Dedifferentiated amniotic fluid mesenchymal stem cell (primary cell): ENCODE measurements at regions not wholly inside any gene's neighbourhood (a gene's known extent, or its start where the extent isn't known, plus 50 kb on each side); places are given as distances from the start of the nearest gene placed in this dataset.
"Not testable (repeated sequence)": the region's sequence is repeated elsewhere in the genome, so short reads cannot be mapped to it uniquely, and the experiment has no call there.

Experiments
- DNase-seq: peaks from one replicate; pipeline ENCODE4 v3.0.0-alpha.2; 2016; ENCODE audit errors: extremely low spot score

DNA sequence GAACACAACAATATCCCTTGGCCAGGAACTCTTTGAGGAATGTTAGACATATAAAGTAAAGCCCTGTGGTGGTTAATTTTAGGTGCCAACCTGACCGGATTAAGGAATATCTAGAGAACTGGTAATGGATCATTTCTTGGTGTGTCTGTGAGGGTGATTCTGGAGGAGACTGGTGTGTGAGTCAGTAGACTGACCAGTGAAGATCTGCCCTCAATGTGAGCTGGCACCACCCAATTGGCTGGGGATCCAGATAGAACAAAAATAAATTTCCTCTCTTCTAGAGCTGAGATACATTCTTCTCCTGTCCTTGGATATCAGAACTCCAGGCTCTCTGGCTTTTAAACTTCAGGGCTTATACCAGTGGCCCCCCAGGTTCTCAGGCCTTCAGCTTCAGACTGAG, 56.2 kb upstream of the TNPO1 start:
- DNase-seq, result peak; percentile 16

DNA sequence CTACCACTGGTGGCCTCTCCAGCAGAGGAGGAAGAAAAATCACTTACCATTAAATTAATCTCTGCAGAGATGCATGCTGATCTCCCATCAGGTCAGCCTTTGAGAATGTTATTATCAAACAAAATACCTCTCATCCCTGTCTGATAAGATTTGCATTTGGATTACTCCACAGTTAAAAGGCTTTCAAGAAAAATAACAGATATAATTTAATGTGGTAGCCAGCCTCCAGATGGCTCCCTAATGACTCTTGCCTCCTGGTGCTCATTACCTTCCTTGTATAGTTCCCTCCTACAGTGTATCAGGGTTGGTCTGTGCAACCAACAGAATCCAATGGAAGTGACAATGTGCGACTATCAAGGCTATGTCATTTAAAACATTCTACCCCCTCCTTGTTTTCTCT, 63.6 kb upstream of the TNPO1 start:
- DNase-seq, result no peak

DNA sequence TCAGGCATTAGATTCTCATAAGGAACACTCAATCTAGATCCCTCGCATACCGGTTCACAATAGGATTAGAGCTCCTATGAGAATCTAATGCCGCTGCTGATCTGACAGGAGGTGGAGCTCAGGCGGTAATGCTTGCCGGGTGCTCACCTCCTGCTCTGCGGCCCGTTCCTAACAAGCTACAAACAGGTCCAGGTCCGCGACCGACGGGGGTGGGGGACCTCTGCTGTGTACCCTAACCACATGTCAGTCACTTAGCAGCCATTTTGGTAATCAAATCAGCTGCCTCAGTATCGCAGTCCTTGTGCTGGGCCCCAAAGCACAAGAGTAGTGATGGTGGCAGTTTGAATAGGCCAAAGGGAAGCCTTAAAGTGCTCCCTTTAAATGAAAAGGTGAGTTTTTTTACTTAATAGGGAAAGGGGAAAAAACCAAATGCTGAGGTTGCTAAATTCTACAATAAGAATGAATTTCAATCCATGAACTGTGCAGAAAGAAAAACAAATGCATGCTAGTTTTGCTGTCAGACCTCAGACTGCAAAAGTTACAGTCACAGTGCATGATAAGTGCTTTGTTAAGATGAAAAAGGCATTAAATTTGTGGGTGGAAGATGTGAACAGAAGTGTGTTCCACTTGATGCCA, 67.0 kb upstream of the TNPO1 start:
- no peak for DNase-seq

DNA sequence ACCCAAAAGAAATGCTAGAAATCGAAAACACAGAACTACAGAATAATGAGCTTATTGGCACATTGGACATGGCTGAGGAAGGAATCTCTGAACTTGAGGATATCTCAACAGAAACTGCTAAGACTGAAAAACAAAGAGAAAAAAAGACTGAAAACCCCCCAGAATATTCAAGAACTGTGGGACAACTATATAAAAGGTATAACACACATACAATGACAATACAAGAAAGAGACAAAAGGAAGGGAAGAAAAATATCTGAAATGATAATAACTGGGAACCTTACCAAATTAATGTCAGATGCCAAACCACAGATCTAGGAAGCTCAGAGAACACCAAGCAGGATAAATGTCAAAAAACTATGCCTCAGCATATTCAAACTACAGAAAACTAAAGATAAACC, 68.6 kb upstream of the TNPO1 start:
- DNase-seq, result no peak

DNA sequence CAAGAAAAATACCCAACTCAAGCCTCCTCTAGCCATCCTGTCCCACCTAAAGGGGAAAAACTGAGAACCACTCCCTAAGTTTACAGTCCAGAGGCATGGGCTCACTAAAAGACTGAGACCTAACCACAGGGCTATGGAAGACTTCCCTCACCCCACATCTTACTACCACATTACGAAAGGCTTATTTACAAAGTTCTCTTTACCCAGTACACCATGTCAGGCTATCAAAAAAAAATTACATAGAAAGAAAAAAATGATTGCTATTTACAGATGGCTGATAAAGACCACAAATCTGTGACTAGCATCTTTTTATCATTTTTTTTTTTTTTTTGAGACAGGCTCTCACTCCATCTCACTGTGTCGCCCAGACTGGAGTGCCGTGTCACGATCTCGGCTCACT, 69.7 kb upstream of the TNPO1 start:
- DNase-seq, result no peak

DNA sequence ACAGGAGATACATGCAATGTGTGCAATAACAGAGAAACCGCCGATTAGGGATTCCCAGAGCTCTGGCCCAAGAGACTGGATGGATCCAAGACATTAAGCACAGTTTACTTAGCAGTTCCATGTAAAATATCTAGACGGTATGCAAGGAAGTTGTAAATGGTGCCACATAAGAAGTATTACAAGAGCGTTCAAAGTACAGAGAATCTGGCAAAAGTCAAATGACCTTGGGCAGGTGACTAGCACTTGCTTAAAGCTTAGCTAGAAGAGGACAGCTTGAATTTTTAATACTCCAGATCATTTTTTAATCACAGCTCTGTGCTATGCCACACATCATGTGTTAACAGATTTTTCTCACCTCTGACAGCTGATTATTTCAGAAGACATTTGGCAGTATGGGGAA, 72.3 kb upstream of the TNPO1 start:
- no peak for DNase-seq

DNA sequence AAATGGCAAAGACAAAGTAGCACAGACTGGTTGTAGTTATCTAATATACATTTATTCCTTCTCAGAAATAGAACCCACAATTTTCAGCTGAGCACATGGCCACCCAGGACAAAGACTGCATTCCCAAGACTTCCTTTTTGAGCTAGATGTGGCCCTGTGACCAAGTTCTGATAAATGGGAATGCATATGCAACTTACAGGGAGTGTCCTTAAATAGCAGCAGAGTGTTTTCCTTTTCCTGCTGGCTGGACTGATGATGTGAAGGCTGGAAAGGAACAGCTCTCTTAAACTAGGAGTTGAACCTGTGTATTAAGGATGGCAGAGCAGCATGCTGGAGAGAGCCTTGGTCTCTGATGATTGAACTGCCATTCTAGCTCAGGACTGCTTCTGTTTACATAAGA, 74.7 kb upstream of the TNPO1 start:
- no peak for DNase-seq

DNA sequence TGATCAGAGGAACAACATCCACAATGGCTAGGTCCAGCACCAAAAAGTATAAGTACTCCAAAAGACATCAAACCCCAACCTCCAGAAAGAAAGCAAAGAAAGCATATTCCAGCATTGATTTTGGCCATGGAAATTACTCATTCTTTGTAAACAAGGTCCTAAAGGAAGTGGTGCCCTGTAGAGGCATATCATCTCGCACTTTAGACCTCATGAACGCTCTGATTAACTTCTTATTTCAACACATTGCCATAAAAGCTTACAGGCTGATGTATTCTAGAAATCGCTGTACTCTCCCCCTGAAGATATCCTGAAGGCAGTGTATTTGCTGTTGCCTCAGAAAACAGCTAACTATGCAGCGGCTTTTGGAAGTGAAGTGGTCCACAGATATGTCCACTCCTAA, 82.7 kb upstream of the TNPO1 start:
- no peak for DNase-seq

DNA sequence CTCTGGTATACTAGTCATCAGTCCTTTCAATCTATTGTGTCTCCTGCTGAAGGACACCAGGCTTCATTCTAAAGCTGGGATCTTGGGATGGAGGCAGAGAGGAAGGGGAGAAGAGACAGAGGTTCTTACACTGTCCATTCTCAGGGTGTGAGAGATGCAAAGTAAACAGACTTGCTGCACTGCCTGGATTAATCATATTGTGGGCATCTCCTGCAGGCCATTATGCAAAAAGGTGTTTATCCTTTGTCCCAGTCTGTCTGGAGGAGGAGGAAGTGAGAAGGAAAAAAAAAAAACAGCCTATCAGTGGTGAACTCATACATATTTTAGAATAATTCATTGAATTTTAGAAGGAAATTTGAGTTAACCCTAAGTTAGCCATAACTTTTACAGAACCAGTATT, 92.9 kb upstream of the TNPO1 start:
- no peak for DNase-seq

DNA sequence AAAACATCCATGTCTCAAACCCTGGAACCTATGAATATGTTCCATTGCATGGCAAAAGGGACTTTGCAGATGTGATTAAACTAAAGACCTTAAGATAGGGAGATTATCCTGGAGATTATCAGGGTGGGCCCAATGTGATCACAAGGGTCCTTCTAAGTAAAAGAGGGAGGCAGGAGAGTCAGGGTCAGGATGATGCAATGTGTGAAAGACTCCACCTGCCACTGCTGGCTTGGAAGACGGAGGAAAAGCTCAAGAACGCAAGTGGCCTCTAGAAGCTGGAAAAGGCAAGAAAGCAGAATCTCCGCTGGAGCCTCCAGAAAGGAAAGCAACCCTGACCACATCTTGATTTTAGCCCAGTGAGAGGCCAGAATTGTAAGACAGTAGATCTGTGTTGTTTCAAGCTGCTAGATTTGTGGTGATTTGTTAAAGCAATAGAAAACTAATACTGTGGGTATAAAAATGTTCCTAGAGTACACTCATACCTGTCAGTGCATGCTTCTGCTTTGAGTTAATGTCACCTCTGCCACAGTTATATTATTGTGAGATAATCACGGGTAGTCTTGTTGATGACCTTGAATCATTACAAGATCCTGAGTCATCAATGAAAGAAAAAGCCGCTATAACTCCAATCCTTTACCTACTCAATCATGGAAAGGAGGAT, 93.5 kb upstream of the TNPO1 start:
- DNase-seq, result no peak

DNA sequence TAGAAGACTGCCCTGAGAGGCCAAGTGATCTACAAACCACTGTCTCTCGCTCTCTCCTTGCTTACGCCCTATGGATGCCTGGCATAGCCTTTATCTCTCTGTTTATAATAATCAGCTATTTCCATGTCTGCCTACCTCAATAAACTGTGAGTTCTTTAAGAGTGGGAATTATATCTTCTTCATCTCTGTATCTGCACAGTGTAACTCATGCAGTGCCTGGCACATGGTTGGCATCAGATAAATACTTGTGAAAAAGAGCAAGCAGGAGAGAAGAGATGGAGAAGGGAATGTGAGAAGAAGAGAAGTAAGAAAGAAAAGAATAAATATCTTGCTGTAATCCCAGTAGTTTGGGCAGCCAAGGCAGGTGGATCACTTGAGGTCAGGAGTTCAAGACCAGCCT, 94.6 kb upstream of the TNPO1 start:
- DNase-seq, result no peak

DNA sequence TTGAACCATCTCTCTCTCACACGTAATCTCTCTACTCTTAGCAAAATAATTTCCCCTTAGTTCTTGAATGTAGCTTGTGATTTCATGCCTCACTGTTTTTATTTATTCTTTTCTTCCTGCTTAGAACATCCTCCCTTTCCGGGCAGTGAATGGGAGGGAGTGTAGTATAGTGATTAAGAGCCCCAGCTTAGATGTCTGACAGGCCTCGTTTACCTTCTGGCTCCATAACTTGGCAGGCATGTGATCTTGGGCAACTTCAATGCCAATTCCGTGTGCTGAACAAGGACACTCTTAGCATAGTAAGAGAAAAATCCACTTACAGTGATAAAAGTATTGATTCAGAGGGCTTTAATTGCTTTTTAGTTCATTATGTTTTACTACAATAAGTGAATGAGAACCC, 96.3 kb upstream of the TNPO1 start:
- DNase-seq, result no peak

DNA sequence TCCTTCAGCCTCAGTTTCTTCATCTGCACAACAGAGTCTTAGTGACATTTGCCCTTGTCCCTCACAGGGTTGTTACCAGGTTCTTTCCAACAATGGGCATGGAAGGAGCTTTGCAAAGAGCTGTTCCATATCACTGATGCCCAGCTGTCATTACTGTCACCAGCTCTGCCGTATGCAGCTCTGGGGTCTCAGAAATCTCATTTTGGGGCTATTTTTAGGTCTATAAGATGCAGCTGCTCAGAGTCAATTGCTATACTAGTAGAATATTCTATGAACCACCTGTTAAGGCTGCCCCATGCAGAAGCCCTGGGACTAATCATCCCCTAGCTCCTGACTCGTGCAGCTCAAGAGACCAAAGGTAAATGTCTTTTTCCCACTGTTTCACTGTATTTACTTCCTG, 105.1 kb upstream of the TNPO1 start:
- DNase-seq, result no peak

DNA sequence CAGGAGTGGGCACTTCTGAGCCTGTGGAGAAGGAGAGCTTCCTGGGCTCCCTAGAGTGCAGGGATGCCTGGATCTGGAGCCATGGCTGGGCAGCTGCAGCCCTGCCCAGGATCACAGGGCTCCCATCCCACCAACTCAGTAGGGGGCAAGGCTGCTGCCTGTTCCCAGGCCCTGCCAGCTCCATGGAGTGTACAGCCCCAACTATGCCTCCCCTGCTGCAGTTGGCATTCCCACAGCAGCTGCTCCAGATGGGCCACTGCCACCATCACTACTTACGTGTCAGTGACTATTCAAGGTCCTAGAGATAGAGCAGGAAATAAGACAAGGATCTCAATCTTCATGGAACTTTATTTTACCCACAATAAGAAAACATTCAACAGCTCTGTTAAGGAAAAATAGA, 107.1 kb upstream of the TNPO1 start:
- DNase-seq, result no peak

DNA sequence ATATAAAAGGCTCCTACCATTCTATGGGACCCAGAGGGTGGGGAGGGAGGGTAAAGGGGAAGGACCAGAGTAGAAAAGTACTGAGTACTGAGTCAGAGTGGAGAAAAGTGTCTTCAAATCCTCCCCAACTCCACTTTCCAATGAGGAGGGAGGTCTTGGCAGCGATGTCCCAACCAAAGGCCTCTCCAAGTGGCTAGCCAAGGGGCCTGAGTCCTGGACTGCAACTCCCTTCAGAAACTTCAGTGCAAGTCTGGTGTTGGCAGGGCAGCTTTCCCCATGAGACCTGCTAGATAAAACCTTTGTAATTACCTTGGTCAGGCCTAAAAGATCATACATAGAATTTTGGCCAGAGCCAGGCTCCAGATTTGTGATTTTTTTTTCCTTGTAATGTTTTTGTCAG, 111.3 kb upstream of the TNPO1 start:
- DNase-seq, result no peak

DNA sequence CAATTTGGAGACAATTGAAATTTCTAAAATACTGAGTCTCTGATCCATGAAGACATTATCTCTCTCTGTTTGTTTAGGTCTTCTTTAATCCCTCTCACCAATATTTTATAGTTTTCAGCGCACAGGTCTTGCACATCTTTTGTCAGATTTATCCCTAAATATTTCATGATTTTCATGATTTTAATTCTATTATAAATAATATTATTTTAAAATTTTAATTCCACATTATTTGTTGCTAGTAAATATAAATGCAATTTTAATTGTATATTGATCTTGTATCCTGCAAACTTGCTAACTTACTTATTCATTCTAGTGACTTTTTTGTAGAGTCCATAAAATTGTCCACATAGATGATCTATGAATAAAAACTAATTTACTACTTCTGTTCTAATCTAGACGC, 112.6 kb upstream of the TNPO1 start:
- DNase-seq, result no peak

DNA sequence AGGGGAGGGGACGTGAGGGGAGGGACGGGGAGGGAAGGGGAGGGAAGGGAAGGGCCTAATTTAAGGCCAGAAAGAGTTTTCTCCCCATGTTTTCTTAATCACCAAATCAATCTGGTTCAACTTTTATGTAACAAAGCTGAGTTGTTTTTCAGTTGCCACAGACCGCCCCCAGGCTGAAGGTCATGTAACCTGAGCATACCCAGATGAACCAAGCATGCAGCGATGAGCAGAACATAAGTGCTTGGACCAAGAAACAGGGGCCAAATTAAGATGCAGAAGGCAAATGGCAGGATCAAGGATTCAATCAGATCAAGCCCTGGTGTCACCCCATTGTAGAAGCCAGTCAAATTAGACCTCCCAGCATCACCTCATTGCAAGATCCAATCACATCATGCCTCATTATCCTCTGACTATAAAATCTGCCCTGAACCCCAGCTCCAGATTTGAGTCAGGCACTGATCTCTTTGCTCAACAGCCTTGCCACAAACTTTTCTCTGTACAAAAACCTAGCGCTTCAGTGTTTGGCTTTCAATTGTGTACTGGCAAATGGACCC, 113.5 kb upstream of the TNPO1 start:
- DNase-seq, result no peak

DNA sequence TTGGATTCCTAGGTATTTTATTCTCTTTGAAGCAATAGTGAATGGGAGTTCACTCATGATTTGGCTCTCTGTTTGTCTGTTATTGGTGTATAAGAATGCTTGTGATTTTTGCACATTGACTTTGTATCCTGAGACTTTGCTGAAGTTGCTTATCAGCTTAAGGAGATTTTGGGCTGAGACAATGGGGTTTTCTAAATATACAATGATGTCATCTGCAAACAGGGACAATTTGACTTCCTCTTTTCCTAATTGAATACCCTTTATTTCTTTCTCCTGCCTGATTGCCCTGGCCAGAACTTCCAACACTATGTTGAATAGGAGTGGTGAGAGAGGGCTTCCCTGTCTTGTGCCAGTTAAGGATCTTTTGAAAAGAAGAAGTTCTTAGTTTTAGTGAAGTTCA, 114.4 kb upstream of the TNPO1 start:
- not testable (repeated sequence) for DNase-seq

DNA sequence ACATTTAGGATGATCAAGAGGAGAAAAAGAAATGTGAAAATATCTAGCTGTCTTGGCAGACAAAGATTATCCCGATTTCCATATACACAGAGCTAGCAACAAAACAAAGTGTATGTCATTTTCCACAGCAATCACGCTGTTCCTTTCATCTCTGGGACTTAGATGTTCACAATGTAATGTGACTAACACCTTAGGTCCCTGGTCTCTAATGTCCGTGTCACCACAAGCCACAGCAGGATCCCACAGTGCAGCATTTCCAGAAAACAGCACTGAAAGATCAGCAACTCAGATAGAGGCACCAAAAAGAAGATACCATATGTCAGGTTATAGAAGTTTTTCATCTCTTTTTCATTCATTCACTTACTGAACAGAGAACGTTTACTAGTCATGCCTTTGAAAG, 118.0 kb upstream of the TNPO1 start:
- no peak for DNase-seq

DNA sequence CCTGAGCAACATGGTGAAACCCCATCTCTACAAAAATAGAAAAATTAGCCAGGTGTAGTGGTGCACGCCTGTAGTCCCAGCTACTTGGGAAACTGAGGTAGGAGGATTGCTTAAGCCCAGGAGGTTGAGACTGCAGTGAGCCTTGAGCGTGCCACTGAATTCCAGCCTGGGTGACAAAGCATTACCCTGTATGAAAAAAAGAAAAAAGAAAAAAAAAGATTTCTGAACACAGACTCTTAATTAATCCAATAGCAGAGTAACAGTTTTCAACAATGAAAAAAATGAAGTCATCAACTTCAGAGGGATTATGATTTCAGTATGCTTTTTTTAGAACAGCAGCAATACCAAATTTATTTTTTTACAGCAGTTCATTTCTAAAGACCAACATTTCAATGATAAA, 118.8 kb upstream of the TNPO1 start:
- no peak for DNase-seq

DNA sequence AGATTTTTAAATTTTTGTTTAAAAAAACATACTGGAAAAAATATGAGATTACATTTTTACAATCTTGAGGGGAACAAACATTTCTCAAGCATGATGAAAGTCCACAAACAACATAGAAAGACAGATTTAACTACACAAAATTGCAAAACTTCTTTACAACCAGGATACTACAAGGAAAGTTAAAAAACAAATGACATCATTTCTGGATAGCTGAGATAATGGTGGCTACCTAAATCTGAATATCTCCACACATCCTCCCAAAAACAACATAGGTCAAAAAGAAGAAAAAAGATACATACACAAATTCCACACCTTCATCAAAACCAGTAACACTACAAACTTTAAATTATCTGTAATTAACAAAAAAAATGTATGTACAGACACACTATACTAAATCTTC, 120.8 kb upstream of the TNPO1 start:
- no peak for DNase-seq

DNA sequence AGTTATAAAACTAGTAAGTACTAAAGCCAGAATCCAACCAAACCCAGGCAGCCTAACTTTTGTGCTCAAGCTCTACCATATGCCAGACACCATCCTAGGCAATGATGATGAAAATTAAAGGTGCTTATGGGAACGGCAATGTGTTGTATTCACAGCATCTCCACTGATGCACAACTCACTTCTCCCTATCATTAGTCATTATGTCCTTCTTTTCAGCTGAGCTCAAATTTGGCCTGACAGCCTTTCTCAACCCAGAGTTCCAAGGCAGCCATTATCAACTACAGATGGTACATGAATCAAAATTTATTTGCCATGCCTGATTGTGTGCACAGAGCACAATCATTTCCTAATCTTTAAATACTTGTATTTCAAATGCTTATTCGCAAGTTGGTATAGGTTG, 121.6 kb upstream of the TNPO1 start:
- DNase-seq, result no peak

DNA sequence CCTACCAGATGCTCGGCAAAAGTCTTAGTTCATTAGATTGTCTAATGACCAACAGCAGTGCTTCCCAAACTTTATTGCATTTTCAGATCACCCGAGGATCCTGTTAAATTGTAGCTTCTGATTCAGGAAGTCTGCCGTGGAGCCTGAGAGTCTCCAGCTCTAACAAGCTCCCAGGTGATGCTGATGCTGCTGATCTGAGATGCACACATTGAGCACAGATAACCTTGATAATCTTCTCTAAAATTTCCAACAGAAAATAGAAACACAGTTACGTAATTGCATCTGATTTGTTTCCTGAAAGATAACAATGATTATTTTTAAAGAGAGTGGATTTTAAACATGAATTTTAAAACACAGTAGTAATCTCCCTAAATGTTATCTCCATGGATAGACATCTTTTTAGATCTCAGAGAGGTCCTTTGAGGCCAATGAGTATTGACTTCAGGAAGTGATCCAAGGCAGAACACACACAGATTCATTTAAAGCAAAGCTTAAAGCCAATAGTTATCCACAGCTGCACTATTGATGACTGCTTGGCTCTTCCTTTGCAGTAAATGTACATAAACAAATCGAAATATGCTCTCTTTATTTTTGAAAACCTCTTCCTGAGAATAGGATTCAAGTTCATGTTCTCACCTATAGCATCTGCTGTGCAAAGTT, 122.8 kb upstream of the TNPO1 start:
- no peak for DNase-seq
